GM12878 (cell line): ENCODE measurements at regions not wholly inside any gene's neighbourhood (a gene's known extent, or its start where the extent isn't known, plus 50 kb on each side); places are given as distances from the start of the nearest gene placed in this dataset.

ENCODE experiments used
- ATAC-seq: fragments of 200-7000 bp; cut with Tn5 transposase; 3 replicates; pipeline ENCODE4 v1.9.1; 2020; ENCODE audit warnings: mild to moderate bottlenecking, moderate library complexity
- BruUV-seq: library from RNA; stranded (reverse); fragments of 400-500 nt; replicated peaks from 2 replicates; lab custom pipeline; 2021; lab: Mats Ljungman, UMichigan
- CTCF ChIA-PET: fragments of 300-600 bp; sonication (Branson Sonifier 250); formaldehyde crosslinking; extraction: SDS; loops from one replicate; lab custom pipeline; 2021; ENCODE audit warnings: inconsistent platforms; lab: Yijun Ruan, JAX
- POLR2A ChIA-PET: fragments of 350-600 bp; formaldehyde crosslinking; extraction: SDS; loops from one replicate; lab custom pipeline; 2021; ENCODE audit warnings: inconsistent platforms; lab: Charles Lee
- RAD21 ChIA-PET: fragments of 300-600 bp; sonication (Branson Sonifier 250); formaldehyde crosslinking; loops from one replicate; lab custom pipeline; 2023; ENCODE audit warnings: antibody characterized with exemption; ENCODE audit not compliant: unreplicated experiment; lab: Charles Lee
- SMC1A ChIA-PET: fragments of 300-600 bp; sonication (Branson Sonifier 250); formaldehyde crosslinking; loops from one replicate; lab custom pipeline; 2023; ENCODE audit not compliant: unreplicated experiment, uncharacterized antibody; lab: Charles Lee
- DNase-seq: peaks from one replicate; pipeline ENCODE4 v3.0.0-alpha.2; 2011; ENCODE audit warnings: low read depth, low spot score
- FAIRE-seq: peaks from 3 replicates; lab custom pipeline; 2011; peaks lifted over from hg19 to GRCh38; lab: Jason Lieb, UNC
- H2AFZ ChIP-seq: 2 replicates; pipeline ENCODE4 v1.6.0; 2011; ENCODE audit warnings: low read depth, low read length, control low read depth; ENCODE audit not compliant: control insufficient read depth
- H3K27ac ChIP-seq: 2 replicates; pipeline ENCODE4 v1.5.1; 2011; ENCODE audit warnings: control low read depth; ENCODE audit not compliant: control insufficient read depth, insufficient read depth
- H3K27me3 ChIP-seq, 2 experiments: replicated peaks in 1 of 2; 2 replicates each; pipeline versions ENCODE4 v1.6.0 to v1.6.1; 2011; ENCODE audit warnings: low read length in 1 of 2; ENCODE audit not compliant: control insufficient read depth in 2 of 2, insufficient read depth in 2 of 2
- H3K36me3 ChIP-seq, 2 experiments: 2 replicates each; pipeline ENCODE4 v1.5.1; 2011; ENCODE audit warnings: low read length in 1 of 2; ENCODE audit not compliant: control insufficient read depth in 2 of 2, insufficient read depth in 2 of 2
- H3K4me1 ChIP-seq: 2 replicates; pipeline ENCODE4 v1.6.1; 2011; ENCODE audit warnings: mild to moderate bottlenecking, low read length, moderate library complexity, mixed read lengths; ENCODE audit not compliant: control insufficient read depth, insufficient read depth
- H3K4me2 ChIP-seq: 2 replicates; pipeline ENCODE4 v1.6.0; 2011; ENCODE audit warnings: control low read depth; ENCODE audit not compliant: control insufficient read depth, insufficient read depth
- H3K4me3 ChIP-seq: fragments of 200-600 bp; sonication (generic); 2 replicates; pipeline ENCODE4 v1.5.1; 2016
- H3K79me2 ChIP-seq: 2 replicates; pipeline ENCODE4 v1.6.0; 2011; ENCODE audit warnings: low read length; ENCODE audit not compliant: control insufficient read depth, insufficient read depth
- H3K9ac ChIP-seq: 2 replicates; pipeline ENCODE4 v1.8.0; 2011; ENCODE audit warnings: low read length, control low read depth, mixed read lengths; ENCODE audit not compliant: control insufficient read depth, insufficient read depth
- H3K9me3 ChIP-seq: replicated peaks from 3 replicates; pipeline ENCODE4 v1.5.1; 2011; ENCODE audit warnings: mild to moderate bottlenecking, low read length; ENCODE audit not compliant: control insufficient read depth, insufficient read depth
- H4K20me1 ChIP-seq: 2 replicates; pipeline ENCODE4 v1.6.0; 2011; ENCODE audit not compliant: control insufficient read depth, insufficient read depth
- BACH1 ChIP-seq: fragments of 450-650 bp; IDR thresholded peaks from 2 replicates; pipeline ENCODE4 v1.6.1; 2017; ENCODE audit warnings: mild to moderate bottlenecking, borderline replicate concordance
- CEBPB ChIP-seq, 2 experiments: fragments of 150-350 bp in 1 of 2; IDR thresholded peaks; 2 replicates each; pipeline ENCODE4 v1.6.1; 2012 to 2014; ENCODE audit warnings: low read depth in 2 of 2, low read length in 2 of 2, borderline replicate concordance in 1 of 2, inconsistent platforms in 1 of 2
- CREM ChIP-seq: IDR thresholded peaks from 2 replicates; pipeline ENCODE4 v1.6.1; 2014; ENCODE audit warnings: antibody characterized with exemption, low read depth
- ESRRA ChIP-seq: IDR thresholded peaks from 2 replicates; pipeline ENCODE4 v1.6.1; 2012; ENCODE audit warnings: mild to moderate bottlenecking, low read length, improper control_type of control experiment
- FOS ChIP-seq: IDR thresholded peaks from 3 replicates; pipeline ENCODE4 v1.6.1; 2011; ENCODE audit warnings: borderline replicate concordance; ENCODE audit not compliant: insufficient read length; ENCODE audit errors: extremely low read depth
- GATAD2B ChIP-seq: fragments of 450-650 bp; conservative IDR thresholded peaks from 2 replicates; pipeline ENCODE4 v1.6.1; 2017; ENCODE audit warnings: low read depth, mild to moderate bottlenecking, moderate library complexity
- MXI1 ChIP-seq: fragments of 150-350 bp; IDR thresholded peaks from 2 replicates; pipeline ENCODE4 v1.6.1; 2011; ENCODE audit warnings: low read depth, mild to moderate bottlenecking, inconsistent platforms, low read length, improper control_type of control experiment
- MYB ChIP-seq: fragments of 150-350 bp; IDR thresholded peaks from 2 replicates; pipeline ENCODE4 v1.6.1; 2014; ENCODE audit warnings: mild to moderate bottlenecking, low read depth, low read length, borderline replicate concordance
- MYC ChIP-seq: IDR thresholded peaks from 2 replicates; pipeline ENCODE4 v1.6.1; 2011; ENCODE audit warnings: mild to moderate bottlenecking, low read length, moderate library complexity, inconsistent platforms; ENCODE audit not compliant: insufficient read depth, insufficient replicate concordance, insufficient read length, severe bottlenecking
- POLR2A ChIP-seq: IDR thresholded peaks from 2 replicates; pipeline ENCODE4 v1.6.1; 2011; ENCODE audit warnings: low read depth, mild to moderate bottlenecking, low read length
- POU2F2 ChIP-seq: IDR thresholded peaks from 3 replicates; pipeline ENCODE4 v1.6.1; 2011; ENCODE audit warnings: low read depth, mild to moderate bottlenecking, low read length, borderline replicate concordance
- RAD21 ChIP-seq: IDR thresholded peaks from 2 replicates; pipeline ENCODE4 v1.6.1; 2011; ENCODE audit warnings: mild to moderate bottlenecking, low read depth, low read length, moderate library complexity; ENCODE audit not compliant: insufficient read depth
- RAD51 ChIP-seq: fragments of 450-650 bp; IDR thresholded peaks from 2 replicates; pipeline ENCODE4 v1.6.1; 2016; ENCODE audit warnings: moderate library complexity, mild to moderate bottlenecking, inconsistent platforms
- RELB ChIP-seq: fragments of 450-650 bp; IDR thresholded peaks from 2 replicates; pipeline ENCODE4 v1.6.1; 2017; ENCODE audit warnings: low read depth, mild to moderate bottlenecking, moderate library complexity
- STAT3 ChIP-seq: IDR thresholded peaks from 2 replicates; pipeline ENCODE4 v1.6.1; 2011; ENCODE audit warnings: low read depth, low read length, improper control_type of control experiment
- ZBTB4 ChIP-seq: fragments of 450-650 bp; formaldehyde crosslinking; IDR thresholded peaks from 2 replicates; pipeline ENCODE4 v1.4.0; 2022; ENCODE audit warnings: mild to moderate bottlenecking, moderate library complexity
- WGBS: methylation state at CpG from one replicate; pipeline ENCODE4 v1.1.6; 2016; ENCODE audit warnings: low lambda C conversion rate; ENCODE audit not compliant: insufficient replicate concordance, insufficient coverage; ENCODE audit errors: missing lambda C conversion rate; 5-methylcytosine and 5-hydroxymethylcytosine counted together
- in situ Hi-C: fragments of 300-500 bp; cut with MboI; formaldehyde crosslinking; loops from 9 replicates; pipeline ENCODE4 v1.14.3; 2018; ENCODE audit warnings: mixed read lengths
- intact Hi-C: fragments of 100-400 bp; cut with micrococcal nuclease; formaldehyde crosslinking; loops from one replicate; pipeline ENCODE4 v1.14.2; 2022; ENCODE audit not compliant: unreplicated experiment

GRCh38 chr9:20092561-20092960 is 303.7 kb upstream of the SLC24A2 start:
- TF ChIP-seq MXI1 (no peak), RAD21 (no peak), RELB (no peak), MYC (no peak), CREM (no peak), CEBPB (IDR thresholded peaks at IDR 0.05; ENCODE audit: borderline replicate concordance in 1 of 2, low read depth in 2 of 2, low read length in 2 of 2) (no peak), FOS (no peak), POLR2A (no peak), STAT3 (no peak), ESRRA (no peak), GATAD2B (no peak), MYB (no peak), ZBTB4 (CRISPR knock-in tag) (no peak), POU2F2 (no peak), BACH1 (no peak), RAD51 (no peak)
- Histone ChIP-seq H3K9ac (no peak overlapping the region), H3K27ac (no peak overlapping the region), H3K79me2 (no peaks in the 10 kb centered on the region), H3K4me1 (no peaks in the 10 kb centered on the region), H4K20me1 (no peaks in the 10 kb centered on the region), H3K36me3 (no peaks in the 10 kb centered on the region), H2AFZ (no peak overlapping the region), H3K4me3 (no peak overlapping the region), H3K9me3 (no peaks in the 10 kb centered on the region), H3K4me2 (no peak overlapping the region), H3K27me3 (no peaks in the 10 kb centered on the region)
- intact Hi-C loops, result no loop called here
- POLR2A ChIA-PET, result no interaction called here
- no peak for ATAC-seq
- no peak for DNase-seq
- 0% methylated on average over 1 of the region's 1 CpG for WGBS
- in situ Hi-C loops, result no loop called here
- CTCF ChIA-PET, result interaction anchor here (0.8 kb wide), 1 partner anchor 15 kb away, joined by 3 read pairs; no protein-coding TSS in a partner anchor
- FAIRE-seq, result no peak
- SMC1A ChIA-PET, result no interaction called here
- no TSS peak for BruUV-seq
- RAD21 ChIA-PET, result no interaction called here
